Liver (tissue), 8 donors: ENCODE measurements at regions not wholly inside any gene's neighbourhood (a gene's known extent, or its start where the extent isn't known, plus 50 kb on each side); places are given as distances from the start of the nearest gene placed in this dataset.

Experiments used
- DNase-seq: peaks from one replicate; pipeline ENCODE4 v3.0.0-alpha.2; 2017; ENCODE audit warnings: low spot score
- H3K27ac ChIP-seq, 2 donors: one replicate each; pipeline ENCODE4 v1.7.0; 2013; ENCODE audit warnings: inconsistent platforms in 2 of 2, low read length in 2 of 2, control low read depth in 1 of 2, low read depth in 1 of 2, mild to moderate bottlenecking in 1 of 2
- H3K27me3 ChIP-seq, 4 donors: one replicate each; pipeline versions ENCODE4 v1.6.1 to v1.7.0; 2013; ENCODE audit warnings: low read length in 3 of 4, inconsistent platforms in 1 of 4, mild to moderate bottlenecking in 1 of 4, moderate library complexity in 1 of 4; ENCODE audit not compliant: control insufficient read depth in 4 of 4, insufficient read depth in 4 of 4
- H3K36me3 ChIP-seq, 4 donors: one replicate each; pipeline versions ENCODE4 v1.6.1 to v1.7.0; 2013; ENCODE audit warnings: low read length in 3 of 4, mild to moderate bottlenecking in 3 of 4, low read depth in 1 of 4, moderate library complexity in 1 of 4; ENCODE audit not compliant: control insufficient read depth in 4 of 4, insufficient read depth in 3 of 4
- H3K4me1 ChIP-seq, 4 donors: one replicate each; pipeline versions ENCODE4 v1.6.1 to v1.7.0; 2013; ENCODE audit warnings: low read length in 3 of 4, mild to moderate bottlenecking in 3 of 4, moderate library complexity in 1 of 4; ENCODE audit not compliant: control insufficient read depth in 4 of 4, insufficient read depth in 4 of 4
- H3K4me3 ChIP-seq, 3 donors: one replicate each; pipeline versions ENCODE4 v1.6.1 to v1.7.0; 2013; ENCODE audit warnings: low read length in 3 of 3, control low read depth in 1 of 3, low read depth in 1 of 3, mild to moderate bottlenecking in 1 of 3
- H3K9ac ChIP-seq, 2 donors: one replicate each; pipeline ENCODE4 v1.7.0; 2013; ENCODE audit warnings: low read length in 2 of 2, mild to moderate bottlenecking in 2 of 2, moderate library complexity in 2 of 2, control low read depth in 1 of 2, low read depth in 1 of 2
- H3K9me3 ChIP-seq, 4 donors: one replicate each; pipeline versions ENCODE4 v1.6.1 to v1.7.0; 2013; ENCODE audit warnings: low read length in 3 of 4; ENCODE audit not compliant: control insufficient read depth in 4 of 4
- ATF3 ChIP-seq: IDR thresholded peaks from 2 replicates; pipeline ENCODE4 v1.6.1; 2016; ENCODE audit warnings: antibody characterized with exemption
- CTCF ChIP-seq: fragments of 150-350 bp; IDR thresholded peaks from 2 replicates; pipeline ENCODE4 v1.5.1; 2017; ENCODE audit warnings: improper control_type of control experiment, low read depth, low read length; ENCODE audit not compliant: missing input control
- EGR1 ChIP-seq, 2 donors: IDR thresholded peaks; 2 replicates each; pipeline ENCODE4 v1.6.1; 2016 to 2018; ENCODE audit warnings: antibody characterized with exemption in 2 of 2, low read depth in 2 of 2
- FOXA1 ChIP-seq: IDR thresholded peaks from 2 replicates; pipeline ENCODE4 v1.6.1; 2016; ENCODE audit warnings: antibody characterized with exemption
- FOXA2 ChIP-seq: IDR thresholded peaks from 2 replicates; pipeline ENCODE4 v1.6.1; 2016; ENCODE audit warnings: antibody characterized with exemption
- GABPA ChIP-seq, 2 donors: IDR thresholded peaks in 1 of 2; conservative IDR thresholded peaks in 1 of 2; 2 replicates each; pipeline ENCODE4 v1.6.1; 2016; ENCODE audit warnings: antibody characterized with exemption in 2 of 2, mild to moderate bottlenecking in 1 of 2, moderate library complexity in 1 of 2
- HNF4A ChIP-seq, 2 donors: conservative IDR thresholded peaks; 2 replicates each; pipeline ENCODE4 v1.6.1; 2016; ENCODE audit warnings: antibody characterized with exemption in 2 of 2, mild to moderate bottlenecking in 2 of 2
- HNF4G ChIP-seq: IDR thresholded peaks from 2 replicates; pipeline ENCODE4 v1.6.1; 2016; ENCODE audit warnings: antibody characterized with exemption
- JUND ChIP-seq, 2 donors: IDR thresholded peaks; 2 replicates each; pipeline ENCODE4 v1.6.1; 2016; ENCODE audit warnings: antibody characterized with exemption in 2 of 2
- MAX ChIP-seq: IDR thresholded peaks from 2 replicates; pipeline ENCODE4 v1.6.1; 2016; ENCODE audit warnings: antibody characterized with exemption
- NR2F2 ChIP-seq: IDR thresholded peaks from 2 replicates; pipeline ENCODE4 v1.6.1; 2016; ENCODE audit warnings: antibody characterized with exemption
- RAD21 ChIP-seq, 2 donors: IDR thresholded peaks; 2 replicates each; pipeline ENCODE4 v1.6.1; 2016; ENCODE audit warnings: antibody characterized with exemption in 2 of 2, mild to moderate bottlenecking in 2 of 2
- RXRA ChIP-seq, 2 donors: IDR thresholded peaks; 2 replicates each; pipeline ENCODE4 v1.6.1; 2017 to 2018; ENCODE audit warnings: antibody characterized with exemption in 2 of 2, mild to moderate bottlenecking in 1 of 2
- SP1 ChIP-seq: IDR thresholded peaks from 2 replicates; pipeline ENCODE4 v1.6.1; 2018; ENCODE audit warnings: antibody characterized with exemption, mild to moderate bottlenecking
- YY1 ChIP-seq: IDR thresholded peaks from 2 replicates; pipeline ENCODE4 v1.6.1; 2016; ENCODE audit warnings: antibody characterized with exemption, mild to moderate bottlenecking
- ZBTB33 ChIP-seq: IDR thresholded peaks from 2 replicates; pipeline ENCODE4 v1.6.1; 2016; ENCODE audit warnings: antibody characterized with exemption
- whole genome bisulfite sequencing: extraction: QIAGEN DNeasy Blood & Tissue Kit; methylation state at CpG from one replicate; pipeline ENCODE4 v1.1.7; 2013; 5-methylcytosine and 5-hydroxymethylcytosine counted together
- donor health status: healthy.
- donor health status: healthy.
- donor health status: healthy.
- donor health status: healthy.
- donor health status: healthy.

- Histone ChIP-seq H3K27ac (no peak overlapping the region), H3K9ac (no peak overlapping the region), H3K36me3 (no peaks in the 10 kb centered on the region), H3K4me1 (peaks cover 2 to 21% (median 11%) of the 10 kb centered on the region in 4 donors), H3K4me3 (no peak overlapping the region), H3K27me3 (no peaks in the 10 kb centered on the region), H3K9me3 (no peaks in the 10 kb centered on the region)
- no peak for DNase-seq
- WGBS, result 72% methylated on average over 3 of the region's 3 CpGs
- TF ChIP-seq HNF4A (conservative IDR thresholded peaks at IDR 0.05) (peak in 1 of 2 donors; percentile 13), RAD21 (IDR thresholded peaks at IDR 0.05) (peak in 1 of 2 donors; percentile 7), ATF3 (no peak), HNF4G (no peak), RXRA (IDR thresholded peaks at IDR 0.05) (peak in 1 of 2 donors; percentile 5)
Observed at GRCh38 chr2:146238254-146238966, 1606.4 kb upstream of the ACVR2A start.

GRCh38 chr2:146235158-146235557, 1609.7 kb upstream of the ACVR2A start:
- Histone ChIP-seq H3K4me1 (peaks cover 2 to 15% (median 11%) of the 10 kb centered on the region in 4 donors), H3K27me3 (no peaks in the 10 kb centered on the region), H3K27ac (no peak overlapping the region), H3K9me3 (no peaks in the 10 kb centered on the region), H3K36me3 (no peaks in the 10 kb centered on the region), H3K4me3 (no peak overlapping the region), H3K9ac (no peak overlapping the region)
- no peak for TF ChIP-seq NR2F2
- TF ChIP-seq ZBTB33, result no peak
- TF ChIP-seq FOXA1, result no peak
- no peak for TF ChIP-seq RXRA (IDR thresholded peaks at IDR 0.05)
- TF ChIP-seq GABPA (IDR thresholded peaks at IDR 0.05 in 1 of 2, conservative IDR thresholded peaks at IDR 0.05 in 1 of 2), result no peak
- no peak for TF ChIP-seq HNF4G
- no peak for TF ChIP-seq CTCF
- no peak for TF ChIP-seq YY1
- TF ChIP-seq EGR1 (IDR thresholded peaks at IDR 0.05; ENCODE audit: low read depth in 2 of 2), result no peak
- no peak for TF ChIP-seq JUND (IDR thresholded peaks at IDR 0.05)
- DNase-seq, result no peak
- 78% methylated on average over 3 of the region's 3 CpGs for WGBS

- no peak for DNase-seq
- TF ChIP-seq YY1, result no peak
- TF ChIP-seq FOXA2, result no peak
- no peak for TF ChIP-seq RAD21 (IDR thresholded peaks at IDR 0.05)
- no peak for TF ChIP-seq RXRA (IDR thresholded peaks at IDR 0.05)
- TF ChIP-seq SP1, result no peak
- TF ChIP-seq HNF4G, result no peak
- no peak for TF ChIP-seq NR2F2
- TF ChIP-seq JUND (IDR thresholded peaks at IDR 0.05), result no peak
- no peak for TF ChIP-seq ZBTB33
- TF ChIP-seq FOXA1, result no peak
- no peak for TF ChIP-seq MAX
- TF ChIP-seq GABPA (IDR thresholded peaks at IDR 0.05 in 1 of 2, conservative IDR thresholded peaks at IDR 0.05 in 1 of 2), result no peak
- TF ChIP-seq CTCF, result no peak
- no peak for TF ChIP-seq ATF3
Observed at GRCh38 chr2:146229508-146230155, 1615.2 kb upstream of the ACVR2A start.

More at GRCh38 chr2:146229508-146230155, 1615.2 kb upstream of the ACVR2A start:
- WGBS, result 92% methylated on average over 4 of the region's 4 CpGs
- Histone ChIP-seq H3K27ac (no peak overlapping the region), H3K4me1 (no peaks in the 10 kb centered on the region), H3K36me3 (no peaks in the 10 kb centered on the region), H3K9me3 (no peaks in the 10 kb centered on the region), H3K27me3 (no peaks in the 10 kb centered on the region), H3K4me3 (no peak overlapping the region), H3K9ac (no peak overlapping the region)
